GM19324 (cell line): ENCODE measurements at regions not wholly inside any gene's neighbourhood (a gene's known extent, or its start where the extent isn't known, plus 50 kb on each side); places are given as distances from the start of the nearest gene placed in this dataset.

Experiments used
- ATAC-seq: cut with Tn5 transposase; IDR thresholded peaks from one replicate; pipeline ENCODE4 v1.9.1; 2021; ENCODE audit warnings: mild to moderate bottlenecking, moderate library complexity; ENCODE audit not compliant: unreplicated experiment, low FRiP score

GRCh38 chr10:123479640-123480039 is 186.5 kb upstream of the GPR26 start:
- ATAC-seq: no peak

GRCh38 chr10:123480344-123480743 is 185.8 kb upstream of the GPR26 start:
- no peak for ATAC-seq

GRCh38 chr10:123480845-123481244 is 185.3 kb upstream of the GPR26 start:
- no peak for ATAC-seq

GRCh38 chr10:123484722-123485121 is 181.4 kb upstream of the GPR26 start:
- no peak for ATAC-seq

- no peak for ATAC-seq
These were observed 180.7 kb upstream of the GPR26 start for GRCh38 chr10:123485341-123485960.

GRCh38 chr10:123488436-123488835 is 177.7 kb upstream of the GPR26 start:
- no peak for ATAC-seq

GRCh38 chr10:123491364-123491763 is 174.8 kb upstream of the GPR26 start:
- ATAC-seq: no peak

GRCh38 chr10:123492016-123492415 is 174.1 kb upstream of the GPR26 start:
- no peak for ATAC-seq

- no peak for ATAC-seq
These were observed 171.8 kb upstream of the GPR26 start for GRCh38 chr10:123494301-123494808.

- ATAC-seq: no peak
These were observed 169.8 kb upstream of the GPR26 start for GRCh38 chr10:123496375-123496774.

- ATAC-seq: no peak
These were observed 169.0 kb upstream of the GPR26 start for GRCh38 chr10:123496996-123497660.

- no peak for ATAC-seq
These were observed 166.0 kb upstream of the GPR26 start for GRCh38 chr10:123500110-123500509.

GRCh38 chr10:123501148-123501547 is 165.0 kb upstream of the GPR26 start:
- no peak for ATAC-seq

- no peak for ATAC-seq
These were observed 163.2 kb upstream of the GPR26 start for GRCh38 chr10:123502983-123503382.

- ATAC-seq: no peak
These were observed 159.7 kb upstream of the GPR26 start for GRCh38 chr10:123506455-123506854.

GRCh38 chr10:123507298-123507697 is 158.9 kb upstream of the GPR26 start:
- no peak for ATAC-seq

GRCh38 chr10:123509338-123509737 is 156.8 kb upstream of the GPR26 start:
- ATAC-seq: no peak

GRCh38 chr10:123512901-123513775 is 153.0 kb upstream of the GPR26 start:
- ATAC-seq: no peak

GRCh38 chr10:123513870-123514269 is 152.3 kb upstream of the GPR26 start:
- ATAC-seq: no peak

GRCh38 chr10:123514996-123515395 is 151.2 kb upstream of the GPR26 start:
- ATAC-seq: no peak

- ATAC-seq: no peak
These were observed 150.5 kb upstream of the GPR26 start for GRCh38 chr10:123515661-123516060.
